HFFc6 (cell line): ENCODE measurements at regions not wholly inside any gene's neighbourhood (a gene's known extent, or its start where the extent isn't known, plus 50 kb on each side); places are given as distances from the start of the nearest gene placed in this dataset.

ENCODE experiments used
- DNase-seq: peaks from one replicate; pipeline ENCODE4 v3.0.0-alpha.2; 2018
- H3K27ac Mint-ChIP-seq: 2 replicates; pipeline ENCODE4 v1.8.0; 2020; ENCODE audit warnings: mild to moderate bottlenecking, mixed read lengths
- H3K27me3 Mint-ChIP-seq: 2 replicates; pipeline ENCODE4 v1.8.0; 2021; ENCODE audit warnings: mild to moderate bottlenecking, moderate library complexity, mixed read lengths; ENCODE audit not compliant: insufficient read depth
- H3K36me3 Mint-ChIP-seq: 2 replicates; pipeline ENCODE4 v1.8.0; 2021; ENCODE audit warnings: low read depth, mixed read lengths
- H3K4me1 Mint-ChIP-seq: 2 replicates; pipeline ENCODE4 v1.8.0; 2020; ENCODE audit warnings: low read depth, mixed read lengths
- H3K4me3 Mint-ChIP-seq: 2 replicates; pipeline ENCODE4 v1.8.0; 2020; ENCODE audit warnings: mild to moderate bottlenecking, moderate library complexity, mixed read lengths
- H3K9me3 Mint-ChIP-seq: 2 replicates; pipeline ENCODE4 v1.8.0; 2020; ENCODE audit warnings: mild to moderate bottlenecking, mixed read lengths
- TF ChIP-seq, protein P1 (sequence below): fragments of 200-600 bp; sonication (generic); IDR thresholded peaks from 2 replicates; pipeline ENCODE4 v1.5.0; 2021; ENCODE audit warnings: antibody characterized with exemption, mild to moderate bottlenecking

GRCh38 chr3:139839014-139839413, 96.0 kb upstream of the CLSTN2 start:
- Mint-ChIP-seq H3K9me3 (peaks cover 55% of the 10 kb centered on the region), H3K4me1 (no peaks in the 10 kb centered on the region), H3K27ac (no peak overlapping the region), H3K36me3 (peaks cover 4% of the 10 kb centered on the region; the same call in 1 of the 2 replicates), H3K4me3 (no peak overlapping the region), H3K27me3 (no peaks in the 10 kb centered on the region)
- no peak for DNase-seq
- TF ChIP-seq, protein P1, sequence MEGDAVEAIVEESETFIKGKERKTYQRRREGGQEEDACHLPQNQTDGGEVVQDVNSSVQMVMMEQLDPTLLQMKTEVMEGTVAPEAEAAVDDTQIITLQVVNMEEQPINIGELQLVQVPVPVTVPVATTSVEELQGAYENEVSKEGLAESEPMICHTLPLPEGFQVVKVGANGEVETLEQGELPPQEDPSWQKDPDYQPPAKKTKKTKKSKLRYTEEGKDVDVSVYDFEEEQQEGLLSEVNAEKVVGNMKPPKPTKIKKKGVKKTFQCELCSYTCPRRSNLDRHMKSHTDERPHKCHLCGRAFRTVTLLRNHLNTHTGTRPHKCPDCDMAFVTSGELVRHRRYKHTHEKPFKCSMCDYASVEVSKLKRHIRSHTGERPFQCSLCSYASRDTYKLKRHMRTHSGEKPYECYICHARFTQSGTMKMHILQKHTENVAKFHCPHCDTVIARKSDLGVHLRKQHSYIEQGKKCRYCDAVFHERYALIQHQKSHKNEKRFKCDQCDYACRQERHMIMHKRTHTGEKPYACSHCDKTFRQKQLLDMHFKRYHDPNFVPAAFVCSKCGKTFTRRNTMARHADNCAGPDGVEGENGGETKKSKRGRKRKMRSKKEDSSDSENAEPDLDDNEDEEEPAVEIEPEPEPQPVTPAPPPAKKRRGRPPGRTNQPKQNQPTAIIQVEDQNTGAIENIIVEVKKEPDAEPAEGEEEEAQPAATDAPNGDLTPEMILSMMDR, result no peak

DNA sequence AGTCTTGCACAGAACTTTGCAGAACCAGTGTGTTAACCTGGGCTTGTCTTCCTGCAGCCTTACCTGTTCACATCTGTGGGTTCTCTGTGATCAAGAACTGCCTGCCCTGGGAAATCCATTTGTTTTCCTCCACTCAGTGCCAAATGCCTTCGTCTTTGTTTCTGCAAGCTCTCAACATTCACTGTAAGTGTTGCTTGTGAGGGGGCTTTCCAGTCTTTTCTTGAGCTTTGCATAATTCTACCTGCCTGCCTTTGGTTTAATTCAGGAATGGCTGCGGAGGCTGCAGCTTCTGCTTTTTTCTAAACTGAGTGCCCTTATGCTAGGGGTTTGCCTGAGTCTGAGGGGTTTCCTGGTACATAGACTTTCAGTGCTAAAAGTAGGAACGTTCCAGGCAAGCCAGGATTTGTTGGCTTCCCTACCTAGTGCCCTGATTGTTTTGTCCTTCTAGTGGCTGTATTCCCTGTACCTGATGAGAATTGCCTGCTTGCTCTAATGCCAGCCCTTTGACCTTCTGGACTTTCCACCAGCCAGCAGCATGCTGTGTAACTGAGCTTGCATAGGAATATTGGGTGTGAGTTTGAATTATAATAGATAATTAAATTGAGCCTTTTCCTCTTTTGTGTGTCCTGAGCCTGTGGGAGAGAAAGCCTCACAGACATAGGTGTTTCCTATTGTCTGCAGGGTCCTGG, 96.6 kb upstream of the CLSTN2 start:
- H3K4me3 Mint-ChIP-seq, result no peak overlapping the region
- no peak for DNase-seq
- peaks cover 51% of the 10 kb centered on the region for H3K9me3 Mint-ChIP-seq
- no peaks in the 10 kb centered on the region for H3K4me1 Mint-ChIP-seq
- no peaks in the 10 kb centered on the region for H3K27me3 Mint-ChIP-seq
- TF ChIP-seq, protein P1, result no peak
- no peak overlapping the region for H3K27ac Mint-ChIP-seq
- peaks cover 4% of the 10 kb centered on the region; the same call in 1 of the 2 replicates for H3K36me3 Mint-ChIP-seq

DNA sequence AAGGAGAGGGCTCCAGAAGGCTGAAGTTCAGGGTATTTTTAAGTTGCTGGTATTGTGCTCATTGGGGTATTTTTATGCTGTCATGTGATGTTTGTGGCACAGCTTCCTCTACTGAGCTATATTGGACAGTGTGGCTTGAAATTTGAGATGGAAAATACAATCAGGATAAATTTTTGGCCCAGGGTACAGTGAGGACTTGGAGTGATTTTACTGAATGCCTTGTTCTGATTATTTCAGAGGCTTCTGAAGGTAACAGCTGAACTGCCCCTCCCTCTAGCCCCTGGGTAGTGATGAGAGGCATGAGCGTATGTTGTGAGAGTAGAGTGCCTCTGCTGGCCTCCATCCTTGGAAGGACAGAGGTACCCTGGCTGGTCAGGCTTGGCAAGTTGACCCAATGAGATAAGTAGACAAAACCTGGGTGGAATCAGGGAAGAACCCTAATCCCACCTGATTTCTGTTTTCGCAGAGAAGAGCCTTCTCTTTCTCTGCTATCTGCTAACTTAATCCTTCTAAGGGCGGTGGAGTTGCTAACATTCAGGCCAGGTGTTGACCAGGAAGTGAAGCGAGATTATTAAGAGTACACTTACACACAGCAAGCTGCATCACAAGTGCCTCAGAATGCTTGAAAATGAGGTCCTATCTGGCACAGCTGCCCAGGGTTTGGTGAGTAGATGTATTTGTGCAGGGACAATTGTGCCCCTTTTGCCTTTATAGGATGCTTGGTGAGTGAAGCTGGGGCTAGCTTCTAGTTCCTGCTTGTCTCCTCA, 98.1 kb upstream of the CLSTN2 start:
- Mint-ChIP-seq H3K27ac (no peak overlapping the region), H3K27me3 (peaks cover 2% of the 10 kb centered on the region; the same call in 1 of the 2 replicates), H3K9me3 (peaks cover 63% of the 10 kb centered on the region), H3K36me3 (peaks cover 4% of the 10 kb centered on the region; the same call in 1 of the 2 replicates), H3K4me3 (no peak overlapping the region), H3K4me1 (no peaks in the 10 kb centered on the region)
- TF ChIP-seq, protein P1, result no peak
- no peak for DNase-seq

- H3K4me3 Mint-ChIP-seq, result no peak overlapping the region
- no peaks in the 10 kb centered on the region for H3K4me1 Mint-ChIP-seq
- no peak for DNase-seq
- TF ChIP-seq, protein P1, result no peak
- H3K9me3 Mint-ChIP-seq, result peaks cover 60% of the 10 kb centered on the region
- H3K36me3 Mint-ChIP-seq, result peaks cover 4% of the 10 kb centered on the region; the same call in 1 of the 2 replicates
- peaks cover 2% of the 10 kb centered on the region; the same call in 1 of the 2 replicates for H3K27me3 Mint-ChIP-seq
- H3K27ac Mint-ChIP-seq, result no peak overlapping the region
Measured at GRCh38 chr3:139835830-139836683, 98.9 kb upstream of the CLSTN2 start.

- Mint-ChIP-seq H3K27me3 (peaks cover 2% of the 10 kb centered on the region; the same call in 1 of the 2 replicates), H3K9me3 (peaks cover 48% of the 10 kb centered on the region)
- TF ChIP-seq, protein P1, result no peak
Measured at GRCh38 chr3:139832998-139833397, 102.0 kb upstream of the CLSTN2 start.

More at GRCh38 chr3:139832998-139833397, 102.0 kb upstream of the CLSTN2 start:
- Mint-ChIP-seq H3K36me3 (no peaks in the 10 kb centered on the region), H3K4me3 (no peak overlapping the region), H3K27ac (no peak overlapping the region), H3K4me1 (no peaks in the 10 kb centered on the region)
- no peak for DNase-seq
